Panc1 (cell line): ENCODE measurements at regions not wholly inside any gene's neighbourhood (a gene's known extent, or its start where the extent isn't known, plus 50 kb on each side); places are given as distances from the start of the nearest gene placed in this dataset.

Experiments used
- POLR2AphosphoS5 ChIP-seq: IDR thresholded peaks from 2 replicates; pipeline ENCODE4 v1.6.1; 2012; ENCODE audit warnings: mild to moderate bottlenecking, low read depth, low read length, moderate library complexity
- SIN3A ChIP-seq: IDR thresholded peaks from 2 replicates; pipeline ENCODE4 v1.6.1; 2012; ENCODE audit warnings: low read depth, mild to moderate bottlenecking, low read length, moderate library complexity, borderline replicate concordance; ENCODE audit not compliant: insufficient read depth
- TCF7L2 ChIP-seq: IDR thresholded peaks from 2 replicates; pipeline ENCODE4 v1.6.1; 2011; ENCODE audit warnings: mild to moderate bottlenecking, low read depth, low read length, inconsistent platforms
- TF ChIP-seq, protein P1 (sequence below): fragments of 450-650 bp; IDR thresholded peaks from 2 replicates; pipeline ENCODE4 v1.5.1; 2017; ENCODE audit warnings: mild to moderate bottlenecking
- TF ChIP-seq, protein P2 (sequence below), 2 experiments: IDR thresholded peaks; 2 replicates each; pipeline ENCODE4 v1.6.1; 2011 to 2012; ENCODE audit warnings: low read depth in 2 of 2, control low read depth in 1 of 2, low read length in 1 of 2, mild to moderate bottlenecking in 1 of 2, moderate library complexity in 1 of 2; ENCODE audit not compliant: insufficient read depth in 1 of 2

DNA sequence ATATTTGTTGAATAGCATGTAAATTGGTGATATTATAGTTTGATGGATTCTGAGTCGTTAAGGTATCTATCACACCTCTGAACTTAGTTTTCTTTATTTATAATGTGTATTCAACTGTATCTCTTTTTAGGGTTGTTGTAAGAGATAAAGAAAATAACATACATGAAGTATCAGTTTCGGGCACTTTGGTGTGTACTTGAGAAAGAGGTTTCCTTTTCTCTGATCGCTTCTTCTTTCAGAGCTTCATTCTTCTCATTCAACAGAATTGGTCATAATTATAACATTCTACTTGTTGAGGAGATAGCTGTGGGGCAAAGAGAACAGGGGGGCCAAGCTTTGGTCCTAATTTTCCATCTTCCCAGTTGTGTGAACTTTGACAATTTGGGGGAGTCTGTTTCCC, 508.0 kb downstream of the PLPP3 start:
- TF ChIP-seq POLR2AphosphoS5 (no peak), SIN3A (no peak), TCF7L2 (no peak)
- TF ChIP-seq, protein P1, sequence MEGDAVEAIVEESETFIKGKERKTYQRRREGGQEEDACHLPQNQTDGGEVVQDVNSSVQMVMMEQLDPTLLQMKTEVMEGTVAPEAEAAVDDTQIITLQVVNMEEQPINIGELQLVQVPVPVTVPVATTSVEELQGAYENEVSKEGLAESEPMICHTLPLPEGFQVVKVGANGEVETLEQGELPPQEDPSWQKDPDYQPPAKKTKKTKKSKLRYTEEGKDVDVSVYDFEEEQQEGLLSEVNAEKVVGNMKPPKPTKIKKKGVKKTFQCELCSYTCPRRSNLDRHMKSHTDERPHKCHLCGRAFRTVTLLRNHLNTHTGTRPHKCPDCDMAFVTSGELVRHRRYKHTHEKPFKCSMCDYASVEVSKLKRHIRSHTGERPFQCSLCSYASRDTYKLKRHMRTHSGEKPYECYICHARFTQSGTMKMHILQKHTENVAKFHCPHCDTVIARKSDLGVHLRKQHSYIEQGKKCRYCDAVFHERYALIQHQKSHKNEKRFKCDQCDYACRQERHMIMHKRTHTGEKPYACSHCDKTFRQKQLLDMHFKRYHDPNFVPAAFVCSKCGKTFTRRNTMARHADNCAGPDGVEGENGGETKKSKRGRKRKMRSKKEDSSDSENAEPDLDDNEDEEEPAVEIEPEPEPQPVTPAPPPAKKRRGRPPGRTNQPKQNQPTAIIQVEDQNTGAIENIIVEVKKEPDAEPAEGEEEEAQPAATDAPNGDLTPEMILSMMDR, result no peak
- TF ChIP-seq, protein P2, sequence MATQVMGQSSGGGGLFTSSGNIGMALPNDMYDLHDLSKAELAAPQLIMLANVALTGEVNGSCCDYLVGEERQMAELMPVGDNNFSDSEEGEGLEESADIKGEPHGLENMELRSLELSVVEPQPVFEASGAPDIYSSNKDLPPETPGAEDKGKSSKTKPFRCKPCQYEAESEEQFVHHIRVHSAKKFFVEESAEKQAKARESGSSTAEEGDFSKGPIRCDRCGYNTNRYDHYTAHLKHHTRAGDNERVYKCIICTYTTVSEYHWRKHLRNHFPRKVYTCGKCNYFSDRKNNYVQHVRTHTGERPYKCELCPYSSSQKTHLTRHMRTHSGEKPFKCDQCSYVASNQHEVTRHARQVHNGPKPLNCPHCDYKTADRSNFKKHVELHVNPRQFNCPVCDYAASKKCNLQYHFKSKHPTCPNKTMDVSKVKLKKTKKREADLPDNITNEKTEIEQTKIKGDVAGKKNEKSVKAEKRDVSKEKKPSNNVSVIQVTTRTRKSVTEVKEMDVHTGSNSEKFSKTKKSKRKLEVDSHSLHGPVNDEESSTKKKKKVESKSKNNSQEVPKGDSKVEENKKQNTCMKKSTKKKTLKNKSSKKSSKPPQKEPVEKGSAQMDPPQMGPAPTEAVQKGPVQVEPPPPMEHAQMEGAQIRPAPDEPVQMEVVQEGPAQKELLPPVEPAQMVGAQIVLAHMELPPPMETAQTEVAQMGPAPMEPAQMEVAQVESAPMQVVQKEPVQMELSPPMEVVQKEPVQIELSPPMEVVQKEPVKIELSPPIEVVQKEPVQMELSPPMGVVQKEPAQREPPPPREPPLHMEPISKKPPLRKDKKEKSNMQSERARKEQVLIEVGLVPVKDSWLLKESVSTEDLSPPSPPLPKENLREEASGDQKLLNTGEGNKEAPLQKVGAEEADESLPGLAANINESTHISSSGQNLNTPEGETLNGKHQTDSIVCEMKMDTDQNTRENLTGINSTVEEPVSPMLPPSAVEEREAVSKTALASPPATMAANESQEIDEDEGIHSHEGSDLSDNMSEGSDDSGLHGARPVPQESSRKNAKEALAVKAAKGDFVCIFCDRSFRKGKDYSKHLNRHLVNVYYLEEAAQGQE (IDR thresholded peaks at IDR 0.05; ENCODE audit: insufficient read depth in 1 of 2, low read depth in 2 of 2, low read length in 1 of 2), result no peak
